Keratinocyte (primary cell): ENCODE measurements at regions not wholly inside any gene's neighbourhood (a gene's known extent, or its start where the extent isn't known, plus 50 kb on each side); places are given as distances from the start of the nearest gene placed in this dataset.

Source experiments
- EZH2 ChIP-seq: IDR thresholded peaks from one replicate; pipeline ENCODE4 v1.6.1; 2012; ENCODE audit warnings: inconsistent platforms, mild to moderate bottlenecking, low read length, moderate library complexity
- TF ChIP-seq, protein P1 (sequence below), 3 experiments: IDR thresholded peaks in 1 of 3; conservative IDR thresholded peaks in 1 of 3; optimal IDR thresholded peaks in 1 of 3; 2 replicates in 2 of 3; 3 replicates in 1 of 3; pipeline versions ENCODE3 to v1.5.1; 2011; ENCODE audit warnings: low read length in 3 of 3, mild to moderate bottlenecking in 3 of 3, moderate library complexity in 2 of 3, control low read depth in 1 of 3, inconsistent platforms in 1 of 3; ENCODE audit not compliant: insufficient read depth in 2 of 3; ENCODE audit errors: extremely low read depth in 1 of 3

DNA sequence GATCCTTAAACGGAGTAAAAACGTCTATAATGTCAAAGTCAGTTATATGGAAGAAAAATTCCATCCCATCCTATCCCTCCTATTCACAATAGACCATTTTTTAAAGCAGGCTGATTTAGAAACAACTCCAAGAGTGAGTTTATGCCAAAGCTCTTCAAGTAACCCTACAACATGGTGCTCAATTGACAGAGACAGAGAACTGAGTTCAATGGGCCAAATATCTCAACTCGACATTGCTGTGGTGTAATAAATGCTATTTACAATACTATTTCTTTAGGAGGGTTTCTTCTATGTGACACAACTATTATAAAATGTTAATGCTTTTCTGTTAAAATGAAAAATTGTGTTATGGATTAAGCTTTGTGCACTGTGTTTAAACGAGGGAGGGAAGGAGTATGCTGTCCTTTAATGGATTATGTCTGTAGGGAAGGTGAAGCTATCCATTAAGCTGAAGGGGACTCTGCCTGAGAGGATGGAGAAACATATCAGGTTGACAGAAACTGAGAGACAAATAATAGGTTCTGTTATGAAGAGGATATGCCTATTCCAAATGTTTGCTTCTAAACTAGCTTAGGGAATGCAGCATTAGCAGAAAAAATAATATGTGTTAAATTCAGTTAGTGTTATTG, 362.5 kb upstream of the CHRM3 start:
- TF ChIP-seq, protein P1, sequence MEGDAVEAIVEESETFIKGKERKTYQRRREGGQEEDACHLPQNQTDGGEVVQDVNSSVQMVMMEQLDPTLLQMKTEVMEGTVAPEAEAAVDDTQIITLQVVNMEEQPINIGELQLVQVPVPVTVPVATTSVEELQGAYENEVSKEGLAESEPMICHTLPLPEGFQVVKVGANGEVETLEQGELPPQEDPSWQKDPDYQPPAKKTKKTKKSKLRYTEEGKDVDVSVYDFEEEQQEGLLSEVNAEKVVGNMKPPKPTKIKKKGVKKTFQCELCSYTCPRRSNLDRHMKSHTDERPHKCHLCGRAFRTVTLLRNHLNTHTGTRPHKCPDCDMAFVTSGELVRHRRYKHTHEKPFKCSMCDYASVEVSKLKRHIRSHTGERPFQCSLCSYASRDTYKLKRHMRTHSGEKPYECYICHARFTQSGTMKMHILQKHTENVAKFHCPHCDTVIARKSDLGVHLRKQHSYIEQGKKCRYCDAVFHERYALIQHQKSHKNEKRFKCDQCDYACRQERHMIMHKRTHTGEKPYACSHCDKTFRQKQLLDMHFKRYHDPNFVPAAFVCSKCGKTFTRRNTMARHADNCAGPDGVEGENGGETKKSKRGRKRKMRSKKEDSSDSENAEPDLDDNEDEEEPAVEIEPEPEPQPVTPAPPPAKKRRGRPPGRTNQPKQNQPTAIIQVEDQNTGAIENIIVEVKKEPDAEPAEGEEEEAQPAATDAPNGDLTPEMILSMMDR (optimal IDR thresholded peaks at IDR 0.05 in 1 of 3, IDR thresholded peaks at IDR 0.05 in 1 of 3, conservative IDR thresholded peaks at IDR 0.05 in 1 of 3; ENCODE audit: extremely low read depth in 1 of 3, insufficient read depth in 2 of 3, low read length in 3 of 3): no peak
- no peak for TF ChIP-seq EZH2
